ENCODE measurements at regions not wholly inside any gene's neighbourhood (a gene's known extent, or its start where the extent isn't known, plus 50 kb on each side); places are given as distances from the start of the nearest gene placed in this dataset.
"Not testable (repeated sequence)": the region's sequence is repeated elsewhere in the genome, so short reads cannot be mapped to it uniquely, and the experiment has no call there.

DNA sequence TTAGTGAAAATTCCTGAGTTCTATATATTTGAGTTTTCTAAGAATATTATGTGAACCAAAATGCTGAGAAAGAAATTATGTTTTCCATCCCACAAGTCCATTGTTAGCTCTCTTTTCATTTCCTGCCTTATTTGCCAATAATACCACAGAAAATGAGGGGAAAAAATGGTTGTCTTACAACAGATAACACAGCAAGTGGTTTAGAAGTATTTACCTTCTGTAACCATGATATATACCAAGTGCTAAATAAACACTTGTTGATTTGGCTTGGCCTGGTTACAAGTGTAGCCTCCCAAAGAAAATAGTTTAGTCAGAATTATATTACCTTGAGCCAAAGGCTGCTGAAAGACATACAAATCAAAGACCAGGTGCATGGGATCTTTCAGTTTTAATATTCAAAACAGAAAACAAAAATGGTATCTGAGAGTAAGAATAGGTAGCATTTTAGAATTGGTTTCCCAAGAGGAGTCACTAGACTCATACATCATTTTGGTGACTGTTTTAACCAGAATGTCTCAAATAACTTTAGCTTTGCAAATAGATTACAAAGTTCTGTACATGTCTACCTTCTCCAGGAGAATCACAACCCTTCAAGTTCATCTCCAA lies 439.8 kb upstream of the DYNLRB2 start:
- H3K4me3 ChIP-seq (ENCODE audit: low read depth, low read length) = no peak overlapping the region
- no peak for TF ChIP-seq CTCF (IDR thresholded peaks at IDR 0.05; ENCODE audit: insufficient read depth, low read depth, low read length, missing control alignments)
- DNase-seq (ENCODE audit: low read depth) = peak; percentile 22

- no peak overlapping the region for H3K4me3 ChIP-seq (ENCODE audit: low read depth, low read length)
- no peak for TF ChIP-seq CTCF (IDR thresholded peaks at IDR 0.05; ENCODE audit: insufficient read depth, low read depth, low read length, missing control alignments)
- no peak for DNase-seq (ENCODE audit: low read depth)
Measured at GRCh38 chr16:80100186-80100585, 440.6 kb upstream of the DYNLRB2 start.

DNA sequence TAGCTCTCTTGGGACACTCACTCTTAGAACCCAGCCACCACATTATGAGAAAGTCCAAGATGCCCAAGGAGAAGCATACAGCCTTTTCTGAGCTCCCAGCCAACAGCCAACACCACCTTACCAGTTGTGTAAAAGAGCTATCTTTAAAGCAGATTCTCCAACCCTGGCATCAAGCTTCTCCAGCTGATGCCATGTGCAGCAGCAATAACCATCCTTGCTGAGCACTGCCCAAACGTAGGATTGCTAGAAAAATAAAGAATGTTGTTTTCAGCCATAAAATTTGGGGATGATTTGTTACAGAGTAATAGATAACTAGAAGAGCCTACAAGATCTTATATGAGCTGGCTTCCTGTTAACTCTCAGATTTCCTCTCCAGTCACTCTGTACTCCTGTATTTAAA lies 443.7 kb upstream of the DYNLRB2 start:
- DNase-seq (ENCODE audit: low read depth) = no peak
- H3K4me3 ChIP-seq (ENCODE audit: low read depth, low read length) = no peak overlapping the region
- TF ChIP-seq CTCF (IDR thresholded peaks at IDR 0.05; ENCODE audit: insufficient read depth, low read depth, low read length, missing control alignments) = no peak

- no peak overlapping the region for H3K4me3 ChIP-seq (ENCODE audit: low read depth, low read length)
- DNase-seq (ENCODE audit: low read depth) = no peak
- TF ChIP-seq CTCF (IDR thresholded peaks at IDR 0.05; ENCODE audit: insufficient read depth, low read depth, low read length, missing control alignments) = no peak
Measured at GRCh38 chr16:80092681-80093080, 448.1 kb upstream of the DYNLRB2 start.

- not testable (repeated sequence) for DNase-seq (ENCODE audit: low read depth); H3K4me3 ChIP-seq (ENCODE audit: low read depth, low read length)
Measured at GRCh38 chr16:80091453-80091852, 449.3 kb upstream of the DYNLRB2 start.

- TF ChIP-seq CTCF (IDR thresholded peaks at IDR 0.05; ENCODE audit: insufficient read depth, low read depth, low read length, missing control alignments) = no peak
- H3K4me3 ChIP-seq (ENCODE audit: low read depth, low read length) = no peak overlapping the region
- no peak for DNase-seq (ENCODE audit: low read depth)
Measured at GRCh38 chr16:80085606-80086005, 455.2 kb upstream of the DYNLRB2 start.

GRCh38 chr16:80084614-80085013 lies 456.2 kb upstream of the DYNLRB2 start:
- peak; percentile 21 for DNase-seq (ENCODE audit: low read depth)
- peak; percentile 14 for TF ChIP-seq CTCF (IDR thresholded peaks at IDR 0.05; ENCODE audit: insufficient read depth, low read depth, low read length, missing control alignments)
- H3K4me3 ChIP-seq (ENCODE audit: low read depth, low read length) = no peak overlapping the region

Measured in GM12865 (cell line).